HG02678 (cell line): ENCODE measurements at regions not wholly inside any gene's neighbourhood (a gene's known extent, or its start where the extent isn't known, plus 50 kb on each side); places are given as distances from the start of the nearest gene placed in this dataset.

Source experiments
- ATAC-seq: cut with Tn5 transposase; IDR thresholded peaks from one replicate; pipeline ENCODE4 v1.9.1; 2021; ENCODE audit warnings: mild to moderate bottlenecking, moderate library complexity; ENCODE audit not compliant: unreplicated experiment

GRCh38 chr4:17339376-17339775 lies 172.5 kb downstream of the QDPR start:
- no peak for ATAC-seq

- ATAC-seq: no peak
Measured at GRCh38 chr4:17336986-17337385, 174.9 kb downstream of the QDPR start.

- ATAC-seq: peak; percentile 80
Measured at GRCh38 chr4:17336524-17336961, 175.3 kb downstream of the QDPR start.

GRCh38 chr4:17336069-17336468 lies 175.8 kb downstream of the QDPR start:
- ATAC-seq: no peak

GRCh38 chr4:17335371-17335770 lies 176.5 kb downstream of the QDPR start:
- no peak for ATAC-seq

- no peak for ATAC-seq
Measured at GRCh38 chr4:17332478-17332877, 179.4 kb downstream of the QDPR start.

- ATAC-seq: no peak
Measured at GRCh38 chr4:17329046-17329445, 182.8 kb downstream of the QDPR start.

GRCh38 chr4:17328141-17328815 lies 183.6 kb downstream of the QDPR start:
- no peak for ATAC-seq

GRCh38 chr4:17327591-17327990 lies 184.3 kb downstream of the QDPR start:
- ATAC-seq: no peak

GRCh38 chr4:17326756-17327155 lies 185.1 kb downstream of the QDPR start:
- no peak for ATAC-seq

GRCh38 chr4:17325098-17325497 lies 186.8 kb downstream of the QDPR start:
- no peak for ATAC-seq

- no peak for ATAC-seq
Measured at GRCh38 chr4:17324386-17324830, 187.5 kb downstream of the QDPR start.

- ATAC-seq: no peak
Measured at GRCh38 chr4:17323554-17324385, 188.1 kb downstream of the QDPR start.

GRCh38 chr4:17322514-17322913 lies 189.4 kb downstream of the QDPR start:
- no peak for ATAC-seq

GRCh38 chr4:17320046-17320445 lies 191.8 kb downstream of the QDPR start:
- no peak for ATAC-seq

GRCh38 chr4:17317526-17317925 lies 194.4 kb downstream of the QDPR start:
- no peak for ATAC-seq

- no peak for ATAC-seq
Measured at GRCh38 chr4:17316566-17316965, 195.3 kb downstream of the QDPR start.

- no peak for ATAC-seq
Measured at GRCh38 chr4:17315459-17315858, 196.4 kb downstream of the QDPR start.

- no peak for ATAC-seq
Measured at GRCh38 chr4:17313194-17313593, 198.7 kb downstream of the QDPR start.

GRCh38 chr4:17310269-17310652 lies 201.6 kb downstream of the QDPR start:
- no peak for ATAC-seq

GRCh38 chr4:17309567-17310268 lies 202.2 kb downstream of the QDPR start:
- no peak for ATAC-seq

- no peak for ATAC-seq
Measured at GRCh38 chr4:17301869-17302268, 210.0 kb downstream of the QDPR start.
